SU-DHL-6 (cell line): ENCODE measurements at regions not wholly inside any gene's neighbourhood (a gene's known extent, or its start where the extent isn't known, plus 50 kb on each side); places are given as distances from the start of the nearest gene placed in this dataset.

ENCODE experiments used
- EZH2phosphoT487 ChIP-seq: fragments of 200-600 bp; sonication (generic), shearing (Covaris generic); conservative IDR thresholded peaks from 2 replicates; pipeline ENCODE4 v1.6.1; 2018; ENCODE audit warnings: mild to moderate bottlenecking, antibody characterized with exemption, low read length, moderate library complexity, mixed read lengths
- TF ChIP-seq, protein P1 (sequence below): fragments of 200-600 bp; sonication (generic); IDR thresholded peaks from one replicate; pipeline ENCODE4 v1.5.1; 2017; ENCODE audit warnings: antibody characterized with exemption, mild to moderate bottlenecking, low read length, moderate library complexity; ENCODE audit not compliant: insufficient read depth, poor library complexity, severe bottlenecking

DNA sequence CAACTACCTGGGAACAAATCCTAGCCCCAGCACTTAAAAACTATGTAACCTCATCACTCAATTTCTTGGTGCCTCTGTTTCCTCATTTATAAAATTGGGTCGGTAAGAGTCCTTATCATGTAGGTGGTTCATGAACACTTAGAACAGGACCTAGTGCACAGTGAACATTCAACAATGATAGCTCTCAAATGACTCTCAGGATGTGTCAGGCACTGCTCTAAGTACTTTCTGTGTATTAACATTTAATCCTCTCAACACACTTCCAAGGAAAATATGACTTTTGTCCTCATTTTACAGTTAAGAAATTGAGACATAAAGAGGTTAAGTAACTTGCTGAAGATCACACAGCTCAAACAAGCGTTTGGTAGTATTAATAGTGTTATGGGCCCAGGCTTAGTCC is 202.1 kb upstream of the KLF4 start:
- TF ChIP-seq, protein P1, sequence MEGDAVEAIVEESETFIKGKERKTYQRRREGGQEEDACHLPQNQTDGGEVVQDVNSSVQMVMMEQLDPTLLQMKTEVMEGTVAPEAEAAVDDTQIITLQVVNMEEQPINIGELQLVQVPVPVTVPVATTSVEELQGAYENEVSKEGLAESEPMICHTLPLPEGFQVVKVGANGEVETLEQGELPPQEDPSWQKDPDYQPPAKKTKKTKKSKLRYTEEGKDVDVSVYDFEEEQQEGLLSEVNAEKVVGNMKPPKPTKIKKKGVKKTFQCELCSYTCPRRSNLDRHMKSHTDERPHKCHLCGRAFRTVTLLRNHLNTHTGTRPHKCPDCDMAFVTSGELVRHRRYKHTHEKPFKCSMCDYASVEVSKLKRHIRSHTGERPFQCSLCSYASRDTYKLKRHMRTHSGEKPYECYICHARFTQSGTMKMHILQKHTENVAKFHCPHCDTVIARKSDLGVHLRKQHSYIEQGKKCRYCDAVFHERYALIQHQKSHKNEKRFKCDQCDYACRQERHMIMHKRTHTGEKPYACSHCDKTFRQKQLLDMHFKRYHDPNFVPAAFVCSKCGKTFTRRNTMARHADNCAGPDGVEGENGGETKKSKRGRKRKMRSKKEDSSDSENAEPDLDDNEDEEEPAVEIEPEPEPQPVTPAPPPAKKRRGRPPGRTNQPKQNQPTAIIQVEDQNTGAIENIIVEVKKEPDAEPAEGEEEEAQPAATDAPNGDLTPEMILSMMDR, result no peak
- no peak for TF ChIP-seq EZH2phosphoT487
